Suprapubic skin (tissue), 4 donors: ENCODE measurements at regions not wholly inside any gene's neighbourhood (a gene's known extent, or its start where the extent isn't known, plus 50 kb on each side); places are given as distances from the start of the nearest gene placed in this dataset.

ENCODE experiments used
- DNase-seq, 2 donors: peaks; one replicate each; pipeline ENCODE4 v3.0.0-alpha.2; 2019; ENCODE audit warnings: low spot score in 2 of 2
- H3K27ac ChIP-seq: fragments of 200-600 bp; sonication (generic); one replicate; pipeline ENCODE4 v1.5.1; 2019
- H3K27me3 ChIP-seq: fragments of 200-600 bp; sonication (generic); one replicate; pipeline ENCODE4 v1.5.1; 2019
- H3K36me3 ChIP-seq: fragments of 200-600 bp; sonication (generic); one replicate; pipeline ENCODE4 v1.5.1; 2019
- H3K4me1 ChIP-seq: fragments of 200-600 bp; sonication (generic); one replicate; pipeline ENCODE4 v1.5.1; 2019
- H3K4me3 ChIP-seq: fragments of 200-600 bp; sonication (generic); one replicate; pipeline ENCODE4 v1.5.1; 2019; ENCODE audit warnings: mild to moderate bottlenecking
- H3K9me3 ChIP-seq: fragments of 200-600 bp; sonication (generic); one replicate; pipeline ENCODE4 v1.5.1; 2019
- EP300 ChIP-seq: sonication (generic); formaldehyde crosslinking; IDR thresholded peaks from one replicate; pipeline ENCODE4 v1.6.1; 2017; ENCODE audit warnings: antibody characterized with exemption
- POLR2A ChIP-seq, 2 donors: fragments of 450-650 bp; IDR thresholded peaks; one replicate each; pipeline ENCODE4 v1.6.1; 2017; ENCODE audit warnings: antibody characterized with exemption in 2 of 2, mild to moderate bottlenecking in 2 of 2, moderate library complexity in 2 of 2
- POLR2AphosphoS5 ChIP-seq, 3 donors: sonication (generic); formaldehyde crosslinking; IDR thresholded peaks; one replicate each; pipeline ENCODE4 v1.6.1; 2017; ENCODE audit warnings: antibody characterized with exemption in 3 of 3
- WGBS: methylation state at CpG from one replicate; pipeline ENCODE4 v1.1.5; 2018; 5-methylcytosine and 5-hydroxymethylcytosine counted together
- TF ChIP-seq, protein P1 (sequence below), 2 donors: fragments of 200-600 bp in 1 of 2; fragments of 450-650 bp in 1 of 2; sonication (generic) in 1 of 2; IDR thresholded peaks; one replicate each; pipeline ENCODE4 v1.5.1; 2016 to 2019; ENCODE audit warnings: antibody characterized with exemption in 2 of 2, mild to moderate bottlenecking in 1 of 2, moderate library complexity in 1 of 2

DNA sequence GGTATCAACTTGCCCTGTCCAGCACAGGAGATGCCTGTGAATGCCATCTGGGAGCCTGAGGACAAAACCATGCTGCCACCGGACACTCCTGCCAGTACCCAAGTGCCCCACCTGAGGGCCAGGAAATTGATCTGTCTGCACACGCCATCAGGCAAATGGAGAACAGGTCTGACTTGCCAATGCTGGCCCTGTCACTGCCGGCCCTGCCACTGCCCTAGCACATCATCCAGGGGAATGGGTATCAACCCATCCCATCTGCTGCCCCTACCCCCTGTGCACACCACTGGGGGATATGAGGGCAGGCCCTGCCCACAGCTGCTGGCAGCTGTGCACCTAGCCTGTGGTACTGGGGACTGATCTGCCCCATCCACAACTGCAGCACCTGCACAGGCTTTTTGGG is 1081.6 kb upstream of the EYS start:
- Histone ChIP-seq H3K36me3 (no peaks in the 10 kb centered on the region), H3K9me3 (no peaks in the 10 kb centered on the region), H3K27ac (no peak overlapping the region), H3K4me3 (no peak overlapping the region), H3K4me1 (no peaks in the 10 kb centered on the region), H3K27me3 (no peaks in the 10 kb centered on the region)
- no peak for TF ChIP-seq POLR2AphosphoS5 (IDR thresholded peaks at IDR 0.05)
- TF ChIP-seq, protein P1, sequence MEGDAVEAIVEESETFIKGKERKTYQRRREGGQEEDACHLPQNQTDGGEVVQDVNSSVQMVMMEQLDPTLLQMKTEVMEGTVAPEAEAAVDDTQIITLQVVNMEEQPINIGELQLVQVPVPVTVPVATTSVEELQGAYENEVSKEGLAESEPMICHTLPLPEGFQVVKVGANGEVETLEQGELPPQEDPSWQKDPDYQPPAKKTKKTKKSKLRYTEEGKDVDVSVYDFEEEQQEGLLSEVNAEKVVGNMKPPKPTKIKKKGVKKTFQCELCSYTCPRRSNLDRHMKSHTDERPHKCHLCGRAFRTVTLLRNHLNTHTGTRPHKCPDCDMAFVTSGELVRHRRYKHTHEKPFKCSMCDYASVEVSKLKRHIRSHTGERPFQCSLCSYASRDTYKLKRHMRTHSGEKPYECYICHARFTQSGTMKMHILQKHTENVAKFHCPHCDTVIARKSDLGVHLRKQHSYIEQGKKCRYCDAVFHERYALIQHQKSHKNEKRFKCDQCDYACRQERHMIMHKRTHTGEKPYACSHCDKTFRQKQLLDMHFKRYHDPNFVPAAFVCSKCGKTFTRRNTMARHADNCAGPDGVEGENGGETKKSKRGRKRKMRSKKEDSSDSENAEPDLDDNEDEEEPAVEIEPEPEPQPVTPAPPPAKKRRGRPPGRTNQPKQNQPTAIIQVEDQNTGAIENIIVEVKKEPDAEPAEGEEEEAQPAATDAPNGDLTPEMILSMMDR (IDR thresholded peaks at IDR 0.05) = no peak
- no peak for TF ChIP-seq EP300
- no peak for TF ChIP-seq POLR2A (IDR thresholded peaks at IDR 0.05)
- 100% methylated on average over 1 of the region's 3 CpGs for WGBS
- DNase-seq = no peak

DNA sequence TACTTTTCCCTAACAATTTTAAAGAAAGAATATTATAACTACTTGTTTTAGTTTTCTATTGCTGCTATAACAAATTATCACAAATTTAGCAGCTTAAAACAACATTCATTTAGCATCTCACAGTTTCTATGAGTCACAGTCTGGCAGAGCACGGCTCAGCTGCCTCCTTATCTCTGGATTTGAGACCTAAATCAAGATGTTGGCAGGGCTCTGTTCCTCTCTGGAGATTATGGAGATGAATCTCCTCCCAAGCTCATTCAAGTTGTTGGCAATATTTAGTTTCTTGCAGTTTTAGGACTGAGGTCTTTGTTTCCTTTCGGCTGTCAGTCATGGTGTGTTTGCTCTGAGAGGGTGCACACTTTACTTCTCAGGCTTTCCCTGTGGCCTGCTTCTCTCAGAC is 1065.8 kb upstream of the EYS start:
- Histone ChIP-seq H3K27ac (no peak overlapping the region), H3K27me3 (no peaks in the 10 kb centered on the region), H3K4me1 (no peaks in the 10 kb centered on the region), H3K9me3 (peaks cover 5% of the 10 kb centered on the region), H3K36me3 (no peaks in the 10 kb centered on the region), H3K4me3 (no peak overlapping the region)
- WGBS = 41% methylated on average over 2 of the region's 2 CpGs
- no peak for DNase-seq
- TF ChIP-seq, protein P1 (IDR thresholded peaks at IDR 0.05) = no peak
- TF ChIP-seq EP300 = no peak
- TF ChIP-seq POLR2A (IDR thresholded peaks at IDR 0.05) = no peak
- TF ChIP-seq POLR2AphosphoS5 (IDR thresholded peaks at IDR 0.05) = no peak

DNA sequence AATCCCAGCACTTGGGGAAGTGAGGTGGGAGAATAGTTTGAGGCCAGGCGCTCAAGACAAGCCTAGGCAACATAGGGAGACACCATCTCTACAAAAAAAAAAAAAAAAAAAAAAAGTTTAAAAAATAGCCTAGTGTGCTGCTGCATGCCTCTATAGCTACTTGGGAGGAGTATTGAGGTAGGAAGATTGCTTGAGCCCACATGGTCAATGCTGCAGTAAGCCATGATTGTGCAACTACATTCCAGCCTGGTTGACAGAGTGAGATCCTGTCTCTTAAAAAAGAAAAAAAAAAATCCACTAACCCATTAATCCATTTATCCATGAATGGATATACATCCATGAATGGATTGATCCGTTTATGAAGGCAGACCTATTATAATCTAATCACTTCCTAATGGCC is 1064.6 kb upstream of the EYS start:
- Histone ChIP-seq H3K27me3 (no peaks in the 10 kb centered on the region), H3K27ac (no peak overlapping the region), H3K9me3 (peaks cover 5% of the 10 kb centered on the region), H3K4me1 (no peaks in the 10 kb centered on the region), H3K4me3 (no peak overlapping the region), H3K36me3 (no peaks in the 10 kb centered on the region)
- 85% methylated on average over 2 of the region's 2 CpGs for WGBS
- DNase-seq = no peak
- TF ChIP-seq, protein P1 (IDR thresholded peaks at IDR 0.05) = no peak
- TF ChIP-seq POLR2A (IDR thresholded peaks at IDR 0.05) (no peak), EP300 (no peak), POLR2AphosphoS5 (IDR thresholded peaks at IDR 0.05) (no peak)

DNA sequence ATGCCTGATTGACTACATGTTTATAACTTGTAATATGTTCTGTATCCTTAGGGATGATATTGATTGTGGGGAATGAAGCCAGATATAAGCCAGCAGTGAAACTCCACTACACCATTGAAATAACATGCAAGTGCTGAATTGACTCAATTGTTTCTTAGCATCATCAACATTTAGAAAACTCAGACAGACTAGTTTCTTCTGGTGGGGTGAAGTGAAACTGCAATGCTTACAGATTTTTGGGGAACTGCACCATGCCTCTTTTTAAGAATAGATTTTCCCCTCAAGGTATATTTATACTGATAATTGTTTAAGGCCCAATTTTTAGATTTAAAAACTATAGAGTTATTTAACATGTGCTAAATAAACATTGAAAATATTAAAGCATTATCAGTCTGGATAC is 1044.6 kb upstream of the EYS start:
- Histone ChIP-seq H3K36me3 (no peaks in the 10 kb centered on the region), H3K4me1 (no peaks in the 10 kb centered on the region), H3K9me3 (no peaks in the 10 kb centered on the region), H3K27ac (no peak overlapping the region), H3K27me3 (no peaks in the 10 kb centered on the region), H3K4me3 (no peak overlapping the region)
- DNase-seq = no peak
- no peak for TF ChIP-seq POLR2AphosphoS5 (IDR thresholded peaks at IDR 0.05)
- TF ChIP-seq, protein P1 (IDR thresholded peaks at IDR 0.05) = no peak
- TF ChIP-seq POLR2A (IDR thresholded peaks at IDR 0.05) = no peak
- TF ChIP-seq EP300 = no peak

DNA sequence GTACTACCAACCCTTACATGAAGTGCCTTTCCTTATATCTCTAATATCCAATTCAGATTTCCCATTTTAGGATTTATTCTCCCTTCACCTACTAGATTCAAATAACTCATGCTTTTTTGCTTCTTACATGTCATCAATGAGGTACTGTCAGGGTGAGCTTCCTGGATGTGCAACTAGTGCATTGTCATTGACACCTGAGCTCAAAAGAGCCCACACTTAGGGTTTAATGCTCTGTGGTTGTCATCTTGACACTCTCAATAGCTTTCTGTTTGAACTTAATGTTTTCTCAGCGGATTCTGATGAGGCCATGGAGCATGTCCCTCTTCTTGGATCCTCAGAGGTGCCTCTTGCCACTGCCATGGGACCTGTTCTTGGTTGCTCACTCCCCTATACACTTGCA is 1033.3 kb upstream of the EYS start:
- DNase-seq = no peak
- no peak for TF ChIP-seq EP300
- no peak for TF ChIP-seq POLR2AphosphoS5 (IDR thresholded peaks at IDR 0.05)
- no peak for TF ChIP-seq POLR2A (IDR thresholded peaks at IDR 0.05)
- TF ChIP-seq, protein P1 (IDR thresholded peaks at IDR 0.05) = no peak
- H3K27me3 ChIP-seq = no peaks in the 10 kb centered on the region
- H3K4me3 ChIP-seq = no peak overlapping the region
- 82% methylated on average over 1 of the region's 1 CpG for WGBS
- H3K27ac ChIP-seq = no peak overlapping the region
- H3K9me3 ChIP-seq = no peaks in the 10 kb centered on the region
- no peaks in the 10 kb centered on the region for H3K36me3 ChIP-seq
- no peaks in the 10 kb centered on the region for H3K4me1 ChIP-seq
